ENCODE measurements at regions not wholly inside any gene's neighbourhood (a gene's known extent, or its start where the extent isn't known, plus 50 kb on each side); places are given as distances from the start of the nearest gene placed in this dataset.

- H3K27me3 Mint-ChIP-seq (ENCODE audit: low read depth), result peaks cover 10% of the 10 kb centered on the region
- no peak overlapping the region for H3K4me3 Mint-ChIP-seq
Measured at GRCh38 chr1:84062496-84062895, 63.6 kb upstream of the TTLL7 start.

More at GRCh38 chr1:84062496-84062895, 63.6 kb upstream of the TTLL7 start:
- peaks cover 10 to 11% of the 10 kb centered on the region in 2 experiments; a peak in 4 of 5 replicates for H3K9me3 Mint-ChIP-seq
- H2BK5ac ChIP-seq (ENCODE audit: insufficient read length, low read length), result no peak overlapping the region
- no peak for DNase-seq
- no peak for TF ChIP-seq CTCF (conservative IDR thresholded peaks at IDR 0.05)
- no peak overlapping the region for H3K14ac ChIP-seq (ENCODE audit: insufficient read depth, low read length)
- no peaks in the 10 kb centered on the region for H3K4me1 Mint-ChIP-seq
- H3K27ac Mint-ChIP-seq, result no peak overlapping the region
- H3K27ac ChIP-seq (ENCODE audit: insufficient read length, low read depth, low read length), result no peak overlapping the region
- no peak overlapping the region for H3K56ac ChIP-seq (ENCODE audit: insufficient read length, low read depth, low read length)
- H3K36me3 Mint-ChIP-seq (ENCODE audit: insufficient read depth in 1 of 3, low read depth in 3 of 3), result no peaks in the 10 kb centered on the region; a peak in 2 of 7 replicates
- no CpG with 5 or more reads among the region's 1 CpG for WGBS (ENCODE audit: extremely low coverage, insufficient read length, low lambda C conversion rate)
- H4K8ac ChIP-seq (replicated peaks; ENCODE audit: insufficient read length, low read depth, low read length), result no peak overlapping the region
- no peak overlapping the region for H4K5ac ChIP-seq (ENCODE audit: insufficient read length, low read depth, low read length)
- H2BK120ac ChIP-seq (ENCODE audit: low read depth, low read length, poor library complexity, severe bottlenecking), result no peak overlapping the region
- H3K4me2 ChIP-seq (ENCODE audit: insufficient read depth, insufficient read length, low read length), result no peak overlapping the region
- H3K23me2 ChIP-seq (ENCODE audit: insufficient read length, low read depth, low read length, poor library complexity, severe bottlenecking), result no peaks in the 10 kb centered on the region
- H3K4me1 ChIP-seq (ENCODE audit: insufficient read depth, low read length), result no peaks in the 10 kb centered on the region
- H4K91ac ChIP-seq (ENCODE audit: insufficient read length, low read depth, low read length), result no peak overlapping the region
- no peak overlapping the region for H2BK12ac ChIP-seq (ENCODE audit: insufficient read length, low read depth, low read length)
- no peak overlapping the region for H3T11ph ChIP-seq (ENCODE audit: low read length)
- no peaks in the 10 kb centered on the region for H3K79me2 ChIP-seq (ENCODE audit: insufficient read depth, low read length)
- H3K27me3 ChIP-seq (ENCODE audit: insufficient read depth, low read length), result no peaks in the 10 kb centered on the region
- no peak overlapping the region for H2AFZ ChIP-seq (ENCODE audit: low read length)
- H3K9me3 ChIP-seq (ENCODE audit: control insufficient read depth, low read depth, low read length), result no peaks in the 10 kb centered on the region
- H2BK20ac ChIP-seq (ENCODE audit: low read depth, low read length, poor library complexity, severe bottlenecking), result no peak overlapping the region
- no peak overlapping the region for H3K18ac ChIP-seq (ENCODE audit: insufficient read length, low read depth, low read length)
- no peak overlapping the region for H3K4ac ChIP-seq (ENCODE audit: low read depth, low read length)
- H3K9ac ChIP-seq (ENCODE audit: extremely low read depth, insufficient read length, low read length), result no peak overlapping the region
- H4K20me1 ChIP-seq (ENCODE audit: control insufficient read depth, insufficient read depth, insufficient read length), result no peaks in the 10 kb centered on the region
- no peak overlapping the region for H2BK15ac ChIP-seq (ENCODE audit: low read depth, low read length)
- no peaks in the 10 kb centered on the region for H3K79me1 ChIP-seq (ENCODE audit: insufficient read depth, low read depth, low read length, poor library complexity, severe bottlenecking)
- H2AK5ac ChIP-seq (ENCODE audit: insufficient read length, low read length), result no peak overlapping the region
- no peak overlapping the region for H3K23ac ChIP-seq (ENCODE audit: insufficient read length, low read depth, low read length)

All from H9 (cell line).